Neutrophil (primary cell): ENCODE measurements at regions not wholly inside any gene's neighbourhood (a gene's known extent, or its start where the extent isn't known, plus 50 kb on each side); places are given as distances from the start of the nearest gene placed in this dataset.
"Not testable (repeated sequence)": the region's sequence is repeated elsewhere in the genome, so short reads cannot be mapped to it uniquely, and the experiment has no call there.

Experiments
- H3K27ac ChIP-seq: fragments of 200-600 bp; sonication (generic); 2 replicates; pipeline ENCODE4 v1.5.1; 2016; ENCODE audit warnings: mild to moderate bottlenecking, moderate library complexity
- H3K27me3 ChIP-seq: fragments of 200-600 bp; sonication (generic); 2 replicates; pipeline ENCODE4 v1.6.0; 2016; ENCODE audit warnings: mild to moderate bottlenecking
- H3K36me3 ChIP-seq: fragments of 200-600 bp; sonication (generic); 2 replicates; pipeline ENCODE4 v1.5.1; 2017
- H3K4me1 ChIP-seq, 2 experiments: fragments of 200-600 bp in 1 of 2; sonication (generic) in 1 of 2; 1 replicate in 1 of 2; 2 replicates in 1 of 2; pipeline versions ENCODE4 v1.5.1 to v1.6.1; 2013 to 2016; ENCODE audit warnings: low read depth in 1 of 2, low read length in 1 of 2, mild to moderate bottlenecking in 1 of 2, moderate library complexity in 1 of 2; ENCODE audit not compliant: control insufficient read depth in 1 of 2, insufficient read depth in 1 of 2
- H3K4me3 ChIP-seq, 2 experiments: fragments of 200-600 bp in 1 of 2; sonication (generic) in 1 of 2; 1 replicate in 1 of 2; 2 replicates in 1 of 2; pipeline ENCODE4 v1.5.1; 2013 to 2016; ENCODE audit warnings: low read depth in 1 of 2, low read length in 1 of 2, mild to moderate bottlenecking in 1 of 2, moderate library complexity in 1 of 2
- H3K9me3 ChIP-seq: fragments of 200-600 bp; sonication (generic); 2 replicates; pipeline ENCODE4 v1.5.1; 2016
- TF ChIP-seq, protein P1 (sequence below): fragments of 200-600 bp; sonication (generic); IDR thresholded peaks from 2 replicates; pipeline ENCODE4 v1.5.1; 2016; ENCODE audit warnings: antibody characterized with exemption

GRCh38 chr2:113823716-113824595 is 65.9 kb upstream of the ACTR3 start:
- Histone ChIP-seq H3K4me3 (no peak overlapping the region), H3K27me3 (no peaks in the 10 kb centered on the region), H3K36me3 (no peaks in the 10 kb centered on the region), H3K4me1 (no peaks in the 10 kb centered on the region), H3K9me3 (no peaks in the 10 kb centered on the region), H3K27ac (no peak overlapping the region)
- TF ChIP-seq, protein P1, sequence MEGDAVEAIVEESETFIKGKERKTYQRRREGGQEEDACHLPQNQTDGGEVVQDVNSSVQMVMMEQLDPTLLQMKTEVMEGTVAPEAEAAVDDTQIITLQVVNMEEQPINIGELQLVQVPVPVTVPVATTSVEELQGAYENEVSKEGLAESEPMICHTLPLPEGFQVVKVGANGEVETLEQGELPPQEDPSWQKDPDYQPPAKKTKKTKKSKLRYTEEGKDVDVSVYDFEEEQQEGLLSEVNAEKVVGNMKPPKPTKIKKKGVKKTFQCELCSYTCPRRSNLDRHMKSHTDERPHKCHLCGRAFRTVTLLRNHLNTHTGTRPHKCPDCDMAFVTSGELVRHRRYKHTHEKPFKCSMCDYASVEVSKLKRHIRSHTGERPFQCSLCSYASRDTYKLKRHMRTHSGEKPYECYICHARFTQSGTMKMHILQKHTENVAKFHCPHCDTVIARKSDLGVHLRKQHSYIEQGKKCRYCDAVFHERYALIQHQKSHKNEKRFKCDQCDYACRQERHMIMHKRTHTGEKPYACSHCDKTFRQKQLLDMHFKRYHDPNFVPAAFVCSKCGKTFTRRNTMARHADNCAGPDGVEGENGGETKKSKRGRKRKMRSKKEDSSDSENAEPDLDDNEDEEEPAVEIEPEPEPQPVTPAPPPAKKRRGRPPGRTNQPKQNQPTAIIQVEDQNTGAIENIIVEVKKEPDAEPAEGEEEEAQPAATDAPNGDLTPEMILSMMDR = no peak

GRCh38 chr2:113822087-113822815 is 65.8 kb upstream of the SLC35F5 start:
- no peaks in the 10 kb centered on the region for H3K4me1 ChIP-seq
- no peaks in the 10 kb centered on the region for H3K36me3 ChIP-seq
- no peak overlapping the region for H3K4me3 ChIP-seq
- H3K27ac ChIP-seq = no peak overlapping the region
- TF ChIP-seq, protein P1 = no peak
- no peaks in the 10 kb centered on the region for H3K9me3 ChIP-seq
- H3K27me3 ChIP-seq = no peaks in the 10 kb centered on the region

DNA sequence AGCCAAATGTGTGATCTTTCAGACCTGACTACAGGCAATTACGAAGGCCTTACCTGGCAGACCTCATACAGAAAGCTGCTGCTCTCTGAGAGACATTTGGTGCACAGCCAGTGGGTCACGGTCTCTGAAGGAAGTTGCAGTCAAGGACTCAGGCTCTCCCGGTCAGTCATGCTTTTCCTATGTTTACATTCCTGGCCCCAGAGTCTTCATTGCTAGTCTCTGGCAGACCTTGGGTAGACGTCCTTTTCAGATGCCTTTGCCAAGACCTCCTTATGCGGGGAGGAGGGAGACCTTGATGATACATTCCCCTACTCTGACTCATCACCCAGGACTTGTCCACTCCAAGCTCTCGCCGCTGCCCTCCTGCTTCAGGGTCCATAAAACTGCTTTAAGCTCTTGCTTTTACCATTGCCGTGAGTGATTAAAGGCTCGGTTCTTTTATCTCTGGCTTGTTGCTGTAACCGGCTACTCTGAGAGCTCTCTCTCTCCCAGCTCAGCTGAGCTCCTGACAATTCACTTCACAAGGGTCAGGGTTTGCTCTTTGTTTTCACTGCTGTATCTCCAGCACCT is 62.0 kb upstream of the SLC35F5 start:
- TF ChIP-seq, protein P1 = no peak
- H3K4me1 ChIP-seq = no peaks in the 10 kb centered on the region
- H3K4me3 ChIP-seq = no peak overlapping the region
- no peaks in the 10 kb centered on the region for H3K36me3 ChIP-seq
- no peaks in the 10 kb centered on the region for H3K27me3 ChIP-seq
- no peak overlapping the region for H3K27ac ChIP-seq
- H3K9me3 ChIP-seq = no peaks in the 10 kb centered on the region

GRCh38 chr2:113813396-113813795 is 57.0 kb upstream of the SLC35F5 start:
- not testable (repeated sequence) for H3K27me3 ChIP-seq, H3K27ac ChIP-seq, H3K4me1 ChIP-seq, H3K4me3 ChIP-seq, H3K36me3 ChIP-seq, H3K9me3 ChIP-seq

GRCh38 chr2:113812204-113812603 is 55.8 kb upstream of the SLC35F5 start:
- TF ChIP-seq, protein P1 = no peak
- Histone ChIP-seq H3K9me3 (no peaks in the 10 kb centered on the region), H3K27me3 (no peaks in the 10 kb centered on the region), H3K27ac (no peak overlapping the region), H3K4me1 (no peaks in the 10 kb centered on the region), H3K36me3 (no peaks in the 10 kb centered on the region), H3K4me3 (no peak overlapping the region)
